GM13976 (cell line): ENCODE measurements at regions not wholly inside any gene's neighbourhood (a gene's known extent, or its start where the extent isn't known, plus 50 kb on each side); places are given as distances from the start of the nearest gene placed in this dataset.

Experiments used
- DNase-seq: peaks from one replicate; pipeline ENCODE4 v3.0.0; 2012; ENCODE audit warnings: low spot score
- in situ Hi-C: fragments of 300-500 bp; cut with MboI; formaldehyde crosslinking; loops from one replicate; pipeline ENCODE4 v1.12.0; 2022; ENCODE audit warnings: low sequenced_read_pairs, mixed read lengths, inconsistent platforms; ENCODE audit not compliant: unreplicated experiment
- TF ChIP-seq, protein P1 (sequence below): IDR thresholded peaks from 2 replicates; pipeline ENCODE4 v1.5.1; 2012; ENCODE audit warnings: borderline replicate concordance, mild to moderate bottlenecking; ENCODE audit not compliant: insufficient read depth; ENCODE audit errors: extremely low read depth, missing control alignments, control extremely low read depth

DNA sequence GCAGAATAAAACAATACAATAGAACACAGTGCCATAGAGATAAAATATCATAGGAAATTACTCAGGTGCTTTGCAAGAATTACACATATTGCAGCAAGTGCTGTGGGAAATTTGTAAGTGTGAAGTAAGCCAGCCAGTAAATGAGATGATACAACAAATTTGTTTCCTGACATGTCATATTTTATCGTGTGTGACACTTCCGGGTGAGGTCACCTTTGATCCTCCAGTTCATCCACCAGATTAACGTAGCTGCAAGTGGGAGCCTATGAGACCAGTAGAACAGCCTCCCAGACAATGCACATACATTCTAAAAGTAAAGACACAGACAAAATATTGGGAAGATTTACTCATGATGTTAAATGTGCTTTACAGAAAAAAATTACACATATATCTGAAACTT lies 72.2 kb downstream of the PRDM9 start:
- no peak for DNase-seq

DNA sequence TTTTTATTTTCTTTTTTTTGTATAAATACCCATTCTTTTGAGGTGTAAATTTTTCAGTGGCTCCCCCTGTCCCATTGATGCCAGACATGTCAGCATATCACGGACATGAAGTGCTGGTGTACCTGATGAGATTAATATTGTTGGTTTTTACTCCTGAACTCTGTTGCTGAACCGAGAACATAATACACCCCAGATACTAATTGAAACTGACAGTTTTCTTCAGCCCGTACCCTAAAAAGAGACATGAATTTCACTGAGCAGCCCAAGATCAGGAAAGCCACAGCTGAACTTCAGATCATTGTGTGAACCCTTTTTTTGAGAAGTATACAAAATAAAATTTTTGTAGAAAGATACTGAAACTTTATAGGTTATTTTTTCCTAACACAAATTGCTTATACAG lies 75.7 kb downstream of the PRDM9 start:
- in situ Hi-C loops = no loop called here
- TF ChIP-seq, protein P1, sequence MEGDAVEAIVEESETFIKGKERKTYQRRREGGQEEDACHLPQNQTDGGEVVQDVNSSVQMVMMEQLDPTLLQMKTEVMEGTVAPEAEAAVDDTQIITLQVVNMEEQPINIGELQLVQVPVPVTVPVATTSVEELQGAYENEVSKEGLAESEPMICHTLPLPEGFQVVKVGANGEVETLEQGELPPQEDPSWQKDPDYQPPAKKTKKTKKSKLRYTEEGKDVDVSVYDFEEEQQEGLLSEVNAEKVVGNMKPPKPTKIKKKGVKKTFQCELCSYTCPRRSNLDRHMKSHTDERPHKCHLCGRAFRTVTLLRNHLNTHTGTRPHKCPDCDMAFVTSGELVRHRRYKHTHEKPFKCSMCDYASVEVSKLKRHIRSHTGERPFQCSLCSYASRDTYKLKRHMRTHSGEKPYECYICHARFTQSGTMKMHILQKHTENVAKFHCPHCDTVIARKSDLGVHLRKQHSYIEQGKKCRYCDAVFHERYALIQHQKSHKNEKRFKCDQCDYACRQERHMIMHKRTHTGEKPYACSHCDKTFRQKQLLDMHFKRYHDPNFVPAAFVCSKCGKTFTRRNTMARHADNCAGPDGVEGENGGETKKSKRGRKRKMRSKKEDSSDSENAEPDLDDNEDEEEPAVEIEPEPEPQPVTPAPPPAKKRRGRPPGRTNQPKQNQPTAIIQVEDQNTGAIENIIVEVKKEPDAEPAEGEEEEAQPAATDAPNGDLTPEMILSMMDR = no peak
- DNase-seq = no peak

More for the DNA sequence above, 72.2 kb downstream of the PRDM9 start:
- TF ChIP-seq, protein P1 = no peak
- in situ Hi-C loops = no loop called here

DNA sequence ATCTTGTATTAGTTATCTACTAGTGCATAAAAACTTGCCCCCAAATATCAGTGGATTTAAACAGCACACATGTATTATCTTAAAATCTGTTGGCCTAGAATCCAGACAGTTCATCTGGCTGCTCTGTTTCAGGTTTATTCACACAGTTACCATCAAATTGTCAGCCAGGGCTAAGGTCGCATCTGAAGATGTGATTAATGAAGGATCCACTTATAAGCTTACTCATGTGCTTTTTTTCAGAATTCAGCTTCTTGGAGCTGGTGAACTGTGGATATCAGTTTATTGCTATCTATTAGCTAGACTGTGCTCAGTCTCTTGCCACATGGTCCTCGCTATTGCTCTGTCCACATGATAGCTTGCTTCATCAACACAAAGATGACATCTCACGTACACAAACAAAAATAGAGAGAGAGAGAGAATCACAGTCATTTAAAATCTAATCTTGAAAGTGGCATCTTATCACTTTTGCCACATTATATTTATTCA lies 81.5 kb downstream of the PRDM9 start:
- TF ChIP-seq, protein P1 = no peak
- DNase-seq = no peak
- in situ Hi-C loops = no loop called here

DNA sequence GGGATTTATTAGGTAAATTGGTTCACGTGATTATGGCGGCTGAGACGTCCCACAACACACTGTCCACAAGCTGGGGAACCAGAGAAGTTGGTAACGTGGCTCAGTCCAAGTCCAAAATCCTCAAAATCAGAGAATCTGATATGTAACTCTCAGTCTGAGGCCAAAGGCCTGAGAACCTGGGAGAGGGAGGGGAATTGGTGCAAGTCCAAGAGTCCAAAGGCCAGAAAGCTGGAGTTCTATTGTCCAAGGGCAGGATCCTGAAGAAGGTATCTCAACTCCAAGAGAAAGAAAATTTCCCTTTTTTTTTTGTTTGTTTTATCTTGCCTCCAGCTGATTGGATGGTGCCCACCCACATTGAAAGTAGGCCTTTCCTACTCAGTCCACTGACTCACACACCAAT lies 83.8 kb downstream of the PRDM9 start:
- TF ChIP-seq, protein P1 = no peak
- in situ Hi-C loops = no loop called here
- no peak for DNase-seq

DNA sequence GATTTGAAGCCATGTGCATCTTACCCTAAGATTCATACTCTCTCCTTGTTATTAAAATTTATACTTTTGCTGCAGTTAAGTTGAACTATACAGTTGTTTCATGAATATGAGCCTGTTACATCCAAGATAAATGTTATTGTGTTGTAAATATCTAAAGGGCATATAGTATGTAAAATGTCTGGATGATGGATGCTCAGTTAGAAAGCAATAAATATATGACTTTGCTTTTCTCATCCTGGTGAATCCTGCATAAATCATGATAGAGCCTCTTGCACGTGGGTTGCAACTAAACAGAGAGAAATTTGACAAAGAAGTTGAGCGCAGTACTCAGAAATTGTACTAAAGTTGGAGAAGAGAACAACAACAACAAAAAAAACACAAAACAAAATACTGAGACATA lies 99.5 kb downstream of the PRDM9 start:
- no peak for DNase-seq
- in situ Hi-C loops = no loop called here
- TF ChIP-seq, protein P1 = no peak

DNA sequence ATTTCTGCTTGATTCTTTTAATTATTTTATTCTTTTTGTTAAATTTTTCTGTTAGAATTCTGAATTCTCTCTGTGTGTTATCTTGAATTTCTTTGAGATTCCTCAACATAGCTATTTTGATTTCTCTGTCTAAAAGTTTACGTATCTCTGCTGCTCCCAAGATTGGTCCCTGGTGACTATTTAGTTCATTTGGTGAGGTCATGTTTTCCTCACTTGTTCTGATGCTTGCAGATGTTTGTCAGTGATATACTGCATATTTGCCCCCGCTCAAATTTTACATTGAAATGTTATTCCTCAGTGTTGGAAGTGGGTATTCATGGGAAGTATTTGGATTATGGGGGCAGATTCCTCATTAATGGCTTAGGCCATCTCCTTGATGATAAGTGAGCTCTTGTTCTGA lies 105.3 kb downstream of the PRDM9 start:
- in situ Hi-C loops = no loop called here
- DNase-seq = no peak
- TF ChIP-seq, protein P1 = no peak

DNA sequence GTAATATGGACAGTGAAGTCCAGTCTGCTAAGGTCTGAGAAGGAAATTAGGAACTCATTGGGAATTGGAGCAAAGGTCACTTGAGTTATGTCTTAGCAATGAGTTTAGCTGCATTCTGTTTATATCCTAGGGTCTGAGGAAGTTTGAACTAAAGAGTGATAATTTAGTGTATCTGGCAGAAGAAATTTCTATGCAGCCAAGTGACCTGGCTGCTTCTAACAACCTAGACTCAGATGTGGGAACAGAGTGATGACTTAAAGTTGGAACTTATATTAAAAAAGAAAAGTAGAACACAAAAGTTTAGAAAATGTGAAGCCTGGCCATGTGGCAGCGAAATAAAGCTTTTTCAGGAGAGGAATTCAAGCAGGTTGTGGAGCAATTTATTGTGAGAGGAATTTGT lies 106.2 kb downstream of the PRDM9 start:
- in situ Hi-C loops = no loop called here
- DNase-seq = no peak
- TF ChIP-seq, protein P1 = no peak
